GM19324 (cell line): ENCODE measurements at regions not wholly inside any gene's neighbourhood (a gene's known extent, or its start where the extent isn't known, plus 50 kb on each side); places are given as distances from the start of the nearest gene placed in this dataset.
A peak's percentile ranks its signal among the peaks of the same experiment; 100 is the strongest.

Experiments
- ATAC-seq: cut with Tn5 transposase; IDR thresholded peaks from one replicate; pipeline ENCODE4 v1.9.1; 2021; ENCODE audit warnings: mild to moderate bottlenecking, moderate library complexity; ENCODE audit not compliant: unreplicated experiment, low FRiP score

- no peak for ATAC-seq
Observed at GRCh38 chr3:5304188-5304587, 116.7 kb downstream of the EDEM1 start.

GRCh38 chr3:5304789-5305683 is 117.5 kb downstream of the EDEM1 start:
- peak; percentile 76 for ATAC-seq

GRCh38 chr3:5305684-5305989 is 118.1 kb downstream of the EDEM1 start:
- peak; percentile 20 for ATAC-seq

GRCh38 chr3:5309171-5309570 is 121.7 kb downstream of the EDEM1 start:
- no peak for ATAC-seq

GRCh38 chr3:5309602-5310001 is 122.1 kb downstream of the EDEM1 start:
- no peak for ATAC-seq

GRCh38 chr3:5310509-5310908 is 123.0 kb downstream of the EDEM1 start:
- ATAC-seq: no peak

GRCh38 chr3:5312290-5312689 is 124.8 kb downstream of the EDEM1 start:
- ATAC-seq: no peak

GRCh38 chr3:5314897-5315296 is 127.4 kb downstream of the EDEM1 start:
- no peak for ATAC-seq

GRCh38 chr3:5317557-5317956 is 130.1 kb downstream of the EDEM1 start:
- no peak for ATAC-seq

- no peak for ATAC-seq
Observed at GRCh38 chr3:5319454-5319853, 131.9 kb downstream of the EDEM1 start.

GRCh38 chr3:5321666-5322340 is 134.3 kb downstream of the EDEM1 start:
- ATAC-seq: no peak

- no peak for ATAC-seq
Observed at GRCh38 chr3:5324780-5325179, 137.3 kb downstream of the EDEM1 start.

GRCh38 chr3:5330152-5330810 is 142.8 kb downstream of the EDEM1 start:
- no peak for ATAC-seq

- ATAC-seq: no peak
Observed at GRCh38 chr3:5331567-5332269, 144.2 kb downstream of the EDEM1 start.

GRCh38 chr3:5332270-5332956 is 144.9 kb downstream of the EDEM1 start:
- peak; percentile 90 for ATAC-seq

GRCh38 chr3:5339967-5340535 is 152.5 kb downstream of the EDEM1 start:
- no peak for ATAC-seq

GRCh38 chr3:5341610-5342009 is 154.1 kb downstream of the EDEM1 start:
- no peak for ATAC-seq

- ATAC-seq: no peak
Observed at GRCh38 chr3:5343459-5343858, 156.0 kb downstream of the EDEM1 start.

GRCh38 chr3:5344707-5345106 is 157.2 kb downstream of the EDEM1 start:
- no peak for ATAC-seq

GRCh38 chr3:5347486-5347885 is 160.0 kb downstream of the EDEM1 start:
- no peak for ATAC-seq
